Stomach smooth muscle (tissue), 2 donors: ENCODE measurements at regions not wholly inside any gene's neighbourhood (a gene's known extent, or its start where the extent isn't known, plus 50 kb on each side); places are given as distances from the start of the nearest gene placed in this dataset.
"Not testable (repeated sequence)": the region's sequence is repeated elsewhere in the genome, so short reads cannot be mapped to it uniquely, and the experiment has no call there.

Source experiments
- H3K27ac ChIP-seq: one replicate; pipeline ENCODE4 v1.7.0; 2013; ENCODE audit warnings: mild to moderate bottlenecking, low read length, inconsistent platforms
- H3K27me3 ChIP-seq, 2 donors: one replicate each; pipeline ENCODE4 v1.7.0; 2013; ENCODE audit warnings: low read length in 2 of 2; ENCODE audit not compliant: insufficient read depth in 2 of 2, control insufficient read depth in 1 of 2
- H3K36me3 ChIP-seq, 2 donors: one replicate each; pipeline ENCODE4 v1.7.0; 2013; ENCODE audit warnings: low read length in 2 of 2; ENCODE audit not compliant: control insufficient read depth in 2 of 2, insufficient read depth in 2 of 2
- H3K4me1 ChIP-seq: one replicate; pipeline ENCODE4 v1.7.0; 2013; ENCODE audit warnings: low read length; ENCODE audit not compliant: control insufficient read depth, insufficient read depth
- H3K4me3 ChIP-seq, 2 donors: one replicate each; pipeline ENCODE4 v1.7.0; 2013; ENCODE audit warnings: low read length in 2 of 2
- H3K9ac ChIP-seq, 2 donors: one replicate each; pipeline ENCODE4 v1.7.0; 2013; ENCODE audit warnings: low read length in 2 of 2, mild to moderate bottlenecking in 1 of 2
- H3K9me3 ChIP-seq, 2 donors: one replicate each; pipeline ENCODE4 v1.7.0; 2013; ENCODE audit warnings: low read length in 2 of 2; ENCODE audit not compliant: control insufficient read depth in 2 of 2
- donor health status: healthy.
- donor health status: Pancreatic carcinoma.

DNA sequence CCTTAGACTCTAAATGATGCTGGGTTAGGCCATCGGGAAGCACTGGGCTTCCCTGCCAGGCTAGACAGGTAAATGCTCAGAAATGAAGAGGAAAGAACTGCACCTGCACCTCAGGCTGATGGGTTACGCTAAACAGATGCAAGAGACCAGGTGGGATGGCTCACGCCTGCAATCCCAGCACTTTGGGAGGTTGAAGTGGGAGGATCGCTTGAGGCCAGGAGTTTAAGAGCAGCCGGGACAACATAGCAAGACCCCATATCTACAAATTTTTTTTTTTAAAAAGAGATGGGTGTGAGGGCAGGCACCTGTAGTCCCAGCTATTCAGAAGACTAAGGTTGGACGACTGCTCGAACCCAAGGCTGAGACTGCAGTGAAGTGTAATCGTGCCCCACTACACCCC, 634.7 kb downstream of the UQCRFS1 start:
- Histone ChIP-seq H3K4me3 (no peak overlapping the region), H3K4me1 (no peaks in the 10 kb centered on the region), H3K27ac (no peak overlapping the region), H3K27me3 (peaks cover 0 to 2% of the 10 kb centered on the region in 2 donors), H3K9ac (no peak overlapping the region), H3K36me3 (no peaks in the 10 kb centered on the region), H3K9me3 (no peaks in the 10 kb centered on the region)

GRCh38 chr19:28577666-28578065, 635.3 kb downstream of the UQCRFS1 start:
- H3K9ac ChIP-seq = no peak overlapping the region
- H3K4me1 ChIP-seq = no peaks in the 10 kb centered on the region
- no peaks in the 10 kb centered on the region for H3K36me3 ChIP-seq
- peaks cover 0 to 2% of the 10 kb centered on the region in 2 donors for H3K27me3 ChIP-seq
- no peak overlapping the region for H3K4me3 ChIP-seq
- H3K9me3 ChIP-seq = no peaks in the 10 kb centered on the region
- H3K27ac ChIP-seq = no peak overlapping the region

- Histone ChIP-seq H3K4me1 (no peaks in the 10 kb centered on the region), H3K9me3 (no peaks in the 10 kb centered on the region), H3K4me3 (no peak overlapping the region), H3K9ac (no peak overlapping the region), H3K36me3 (no peaks in the 10 kb centered on the region), H3K27ac (no peak overlapping the region), H3K27me3 (peaks cover 0 to 2% of the 10 kb centered on the region in 2 donors)
Measured at GRCh38 chr19:28577233-28577632, 635.7 kb downstream of the UQCRFS1 start.

DNA sequence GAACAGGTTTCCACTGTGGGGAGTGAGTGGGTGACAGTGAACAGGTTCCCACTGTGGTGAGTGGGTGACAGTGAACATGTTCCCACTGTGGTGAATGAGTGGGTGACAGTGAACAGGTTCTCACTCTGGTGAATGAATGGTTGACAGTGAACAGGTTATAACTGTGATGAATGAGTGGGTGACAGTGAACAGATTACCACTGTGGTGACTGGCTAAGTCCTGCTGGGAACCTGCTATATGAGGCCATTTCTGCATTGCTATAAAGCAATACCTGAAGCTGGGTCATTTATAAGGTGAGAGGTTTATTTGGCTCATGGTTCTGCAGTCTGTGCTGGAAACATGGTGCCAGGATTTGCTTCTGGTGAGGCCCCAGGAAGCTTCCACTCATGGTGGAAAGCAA, 637.1 kb downstream of the UQCRFS1 start:
- H3K4me3 ChIP-seq = no peak overlapping the region
- H3K9me3 ChIP-seq = no peaks in the 10 kb centered on the region
- H3K9ac ChIP-seq = no peak overlapping the region
- H3K27me3 ChIP-seq = peaks cover 0 to 2% of the 10 kb centered on the region in 2 donors
- no peaks in the 10 kb centered on the region for H3K36me3 ChIP-seq
- no peaks in the 10 kb centered on the region for H3K4me1 ChIP-seq
- H3K27ac ChIP-seq = no peak overlapping the region

- not testable (repeated sequence) for H3K27ac ChIP-seq
Measured at GRCh38 chr19:28575312-28575711, 637.6 kb downstream of the UQCRFS1 start.

GRCh38 chr19:28574212-28574611, 638.7 kb downstream of the UQCRFS1 start:
- no peak overlapping the region for H3K9ac ChIP-seq
- no peaks in the 10 kb centered on the region for H3K27me3 ChIP-seq
- H3K36me3 ChIP-seq = no peaks in the 10 kb centered on the region
- no peak overlapping the region for H3K4me3 ChIP-seq
- no peaks in the 10 kb centered on the region for H3K4me1 ChIP-seq
- H3K9me3 ChIP-seq = no peaks in the 10 kb centered on the region
- H3K27ac ChIP-seq = no peak overlapping the region

More at GRCh38 chr19:28575312-28575711, 637.6 kb downstream of the UQCRFS1 start:
- H3K36me3 ChIP-seq, H3K4me3 ChIP-seq, H3K27me3 ChIP-seq, H3K9ac ChIP-seq, H3K9me3 ChIP-seq, H3K4me1 ChIP-seq: not testable (repeated sequence)

DNA sequence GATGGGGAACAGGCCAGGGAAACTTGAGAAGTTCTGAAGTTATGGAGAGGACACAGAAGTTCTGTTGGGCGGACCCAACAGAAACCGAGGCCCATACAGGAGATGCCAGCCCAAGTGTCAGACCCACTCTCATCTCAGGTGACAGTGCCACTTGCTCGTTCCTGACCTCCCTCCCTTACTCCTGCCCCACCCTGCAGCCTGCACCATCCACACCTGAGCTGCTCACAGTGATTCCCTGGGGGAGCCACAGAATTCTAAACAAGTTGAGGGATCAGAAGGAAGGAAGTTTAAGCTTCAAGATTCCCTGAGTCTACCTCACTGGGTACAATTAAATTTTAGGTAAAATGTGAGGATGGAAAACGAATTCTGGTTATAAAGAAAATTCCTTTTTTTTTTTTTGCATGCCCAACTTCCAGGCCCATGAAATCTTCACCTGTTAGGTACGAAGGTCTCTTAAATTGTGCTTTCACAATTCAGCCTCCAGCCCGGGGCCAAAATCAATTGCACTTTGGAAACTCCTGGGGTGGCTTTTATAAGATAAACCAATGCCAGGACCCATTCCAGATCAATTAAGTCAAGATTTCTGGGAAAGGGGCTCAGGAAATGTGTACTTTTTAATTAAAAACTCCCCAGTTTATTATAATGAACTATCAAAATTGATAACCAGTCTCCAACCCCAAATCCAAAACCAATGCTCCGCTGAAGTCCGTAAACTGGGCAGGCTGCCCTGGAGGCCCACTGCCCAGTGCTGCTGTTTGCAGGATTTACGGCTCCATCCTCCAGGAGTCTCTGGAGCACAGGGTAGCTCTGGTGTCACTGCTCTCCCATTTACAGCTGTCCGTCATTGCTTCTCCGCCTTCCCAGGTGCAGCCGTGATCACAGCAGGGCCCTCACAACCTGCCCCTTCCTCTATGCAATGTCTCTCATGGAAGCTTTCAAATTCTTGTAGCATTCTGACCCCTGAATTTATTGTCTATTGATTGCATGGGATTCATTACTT, 643.5 kb downstream of the UQCRFS1 start:
- H3K4me3 ChIP-seq = no peak overlapping the region
- no peak overlapping the region for H3K27ac ChIP-seq
- H3K9ac ChIP-seq = no peak overlapping the region
- H3K9me3 ChIP-seq = no peaks in the 10 kb centered on the region
- H3K27me3 ChIP-seq = no peaks in the 10 kb centered on the region
- no peaks in the 10 kb centered on the region for H3K4me1 ChIP-seq
- H3K36me3 ChIP-seq = no peaks in the 10 kb centered on the region

DNA sequence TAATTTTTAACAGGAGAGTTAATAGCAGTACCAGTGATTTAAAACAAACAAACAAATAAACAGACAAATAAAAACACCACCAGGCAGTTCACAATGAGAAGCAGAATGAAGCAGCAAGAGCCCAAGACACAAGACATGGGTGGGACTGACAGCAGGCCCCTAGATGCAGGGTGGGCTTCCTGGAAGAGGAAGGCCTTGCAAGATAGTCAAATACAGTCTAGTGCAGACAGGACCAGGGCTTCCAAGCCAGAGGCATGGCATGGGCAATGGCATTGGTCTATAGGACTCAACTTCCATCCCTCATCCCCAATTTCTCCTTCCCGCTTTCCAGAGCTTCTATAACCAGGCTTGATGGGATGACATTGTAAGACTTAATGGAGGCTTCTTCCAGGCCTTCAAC, 645.1 kb downstream of the UQCRFS1 start:
- Histone ChIP-seq H3K27ac (no peak overlapping the region), H3K9ac (no peak overlapping the region), H3K9me3 (no peaks in the 10 kb centered on the region), H3K36me3 (no peaks in the 10 kb centered on the region), H3K4me1 (no peaks in the 10 kb centered on the region), H3K4me3 (no peak overlapping the region), H3K27me3 (no peaks in the 10 kb centered on the region)

DNA sequence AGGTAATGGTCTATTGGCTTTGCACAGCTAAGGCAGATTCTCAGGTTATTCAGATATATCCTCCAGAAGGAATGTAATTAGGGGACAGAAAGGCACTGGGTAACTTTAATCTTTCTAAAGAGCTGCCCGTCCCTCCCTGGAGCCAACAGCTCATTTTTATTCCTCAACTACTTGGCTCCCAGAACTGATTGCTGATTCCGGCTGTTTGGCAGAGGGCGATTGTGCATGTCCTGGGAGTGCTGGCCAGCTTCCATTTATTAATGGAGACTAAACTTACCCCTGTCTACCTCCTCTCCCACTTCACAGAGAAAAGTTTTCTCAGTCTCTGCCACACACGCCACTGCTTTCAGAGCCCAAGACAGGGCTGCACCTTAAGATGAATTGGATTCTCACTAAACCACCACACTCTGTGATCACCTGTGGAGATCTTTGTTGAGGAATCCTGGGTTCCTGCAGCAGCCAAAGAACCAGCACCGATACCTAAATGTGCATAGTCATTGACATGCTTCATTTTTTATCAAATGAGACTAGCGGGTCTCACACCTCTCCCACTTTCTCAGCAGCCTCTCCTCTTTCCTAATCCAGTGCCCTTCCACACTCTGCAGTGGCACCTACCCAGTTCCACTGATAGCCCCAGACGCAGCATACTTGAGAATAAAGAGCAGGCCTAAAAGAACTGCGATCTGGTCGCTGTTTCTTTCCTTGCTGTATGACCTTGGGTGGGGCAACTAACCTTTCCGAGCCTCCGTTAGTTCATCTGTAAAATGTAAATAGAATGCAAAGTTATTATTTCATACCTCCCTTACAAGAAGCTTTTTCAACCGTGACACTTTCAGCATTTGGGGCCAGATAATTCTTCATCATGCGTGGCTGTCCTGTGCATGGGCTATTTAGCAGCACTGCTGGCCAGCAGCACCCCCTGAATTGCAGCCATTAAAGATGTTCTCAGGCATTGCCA, 648.7 kb downstream of the UQCRFS1 start:
- H3K9me3 ChIP-seq = no peaks in the 10 kb centered on the region
- H3K27ac ChIP-seq = no peak overlapping the region
- no peaks in the 10 kb centered on the region for H3K36me3 ChIP-seq
- H3K9ac ChIP-seq = no peak overlapping the region
- no peak overlapping the region for H3K4me3 ChIP-seq
- no peaks in the 10 kb centered on the region for H3K4me1 ChIP-seq
- H3K27me3 ChIP-seq = peaks cover 0 to 3% of the 10 kb centered on the region in 2 donors

GRCh38 chr19:28560786-28561185, 652.2 kb downstream of the UQCRFS1 start:
- no peaks in the 10 kb centered on the region for H3K36me3 ChIP-seq
- no peaks in the 10 kb centered on the region for H3K9me3 ChIP-seq
- no peak overlapping the region for H3K4me3 ChIP-seq
- no peak overlapping the region for H3K9ac ChIP-seq
- H3K4me1 ChIP-seq = no peaks in the 10 kb centered on the region
- H3K27me3 ChIP-seq = peaks cover 0 to 3% of the 10 kb centered on the region in 2 donors
- no peak overlapping the region for H3K27ac ChIP-seq
